GM21717 (cell line): ENCODE measurements at regions not wholly inside any gene's neighbourhood (a gene's known extent, or its start where the extent isn't known, plus 50 kb on each side); places are given as distances from the start of the nearest gene placed in this dataset.
"Not testable (repeated sequence)": the region's sequence is repeated elsewhere in the genome, so short reads cannot be mapped to it uniquely, and the experiment has no call there.

Experiments
- ATAC-seq: cut with Tn5 transposase; IDR thresholded peaks from one replicate; pipeline ENCODE4 v1.9.1; 2021; ENCODE audit warnings: mild to moderate bottlenecking, moderate library complexity; ENCODE audit not compliant: unreplicated experiment

GRCh38 chr4:124833831-124834505, 121.4 kb upstream of the ANKRD50 start:
- ATAC-seq = no peak

DNA sequence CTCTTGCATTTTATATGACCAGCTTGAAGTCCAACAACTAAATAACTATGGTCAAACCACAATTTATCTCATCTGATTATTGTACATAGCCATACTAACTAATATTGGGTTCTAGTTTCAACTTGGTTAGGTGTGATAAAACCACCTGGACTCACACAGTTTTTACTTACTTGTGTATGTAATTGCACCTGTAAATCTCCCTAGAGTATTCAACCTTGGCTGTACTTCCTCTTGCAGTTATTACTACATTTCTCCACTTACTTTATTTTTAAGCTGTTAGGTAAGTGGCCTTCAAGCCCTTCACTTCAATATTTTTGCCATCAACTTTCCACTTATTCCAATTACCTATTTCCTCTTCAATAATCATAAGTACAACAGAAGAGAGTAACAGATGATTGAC, 115.8 kb upstream of the ANKRD50 start:
- no peak for ATAC-seq

- ATAC-seq = no peak
These were observed 105.0 kb upstream of the ANKRD50 start for GRCh38 chr4:124817531-124817930.

DNA sequence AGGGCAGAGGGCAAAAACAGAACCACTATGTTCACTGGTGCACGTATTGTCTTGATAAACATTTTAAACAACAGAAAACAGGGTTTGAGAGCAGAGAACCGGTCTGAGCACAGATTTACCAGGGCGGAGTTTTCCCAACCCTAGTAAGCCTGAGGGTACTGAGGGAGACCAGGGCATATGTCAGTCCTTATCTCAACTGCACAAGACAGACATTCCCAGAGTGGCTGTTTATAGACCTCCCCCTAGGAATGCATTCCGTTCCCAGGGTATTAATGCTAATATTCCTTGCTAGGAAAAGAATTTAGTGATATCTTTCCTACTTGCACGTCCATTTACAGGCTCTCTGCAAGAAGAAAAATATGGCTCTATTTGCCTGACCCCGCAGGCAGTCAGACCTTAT, 99.7 kb upstream of the ANKRD50 start:
- not testable (repeated sequence) for ATAC-seq

- ATAC-seq = no peak
These were observed 98.3 kb upstream of the ANKRD50 start for GRCh38 chr4:124810827-124811226.

DNA sequence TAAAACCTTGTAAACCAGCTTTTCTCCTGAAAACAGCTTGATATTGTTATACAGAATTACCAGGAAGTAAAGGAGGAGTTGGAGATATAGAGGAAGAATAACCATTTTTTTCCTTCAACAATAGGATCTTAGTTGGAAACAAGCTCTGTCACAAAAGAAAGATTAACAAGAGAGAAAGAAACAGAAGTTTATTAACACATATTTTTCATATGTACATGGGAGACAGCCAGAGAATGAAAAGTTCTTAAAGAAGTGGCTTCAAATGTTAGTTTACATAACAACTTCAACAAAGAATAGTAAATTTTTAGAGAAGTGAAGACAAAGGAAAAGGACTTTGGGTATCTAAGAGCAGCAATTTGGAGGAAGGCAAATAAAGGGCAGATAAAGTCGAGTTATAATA, 94.9 kb upstream of the ANKRD50 start:
- ATAC-seq = no peak

- ATAC-seq = no peak
These were observed 93.9 kb upstream of the ANKRD50 start for GRCh38 chr4:124806403-124806802.

DNA sequence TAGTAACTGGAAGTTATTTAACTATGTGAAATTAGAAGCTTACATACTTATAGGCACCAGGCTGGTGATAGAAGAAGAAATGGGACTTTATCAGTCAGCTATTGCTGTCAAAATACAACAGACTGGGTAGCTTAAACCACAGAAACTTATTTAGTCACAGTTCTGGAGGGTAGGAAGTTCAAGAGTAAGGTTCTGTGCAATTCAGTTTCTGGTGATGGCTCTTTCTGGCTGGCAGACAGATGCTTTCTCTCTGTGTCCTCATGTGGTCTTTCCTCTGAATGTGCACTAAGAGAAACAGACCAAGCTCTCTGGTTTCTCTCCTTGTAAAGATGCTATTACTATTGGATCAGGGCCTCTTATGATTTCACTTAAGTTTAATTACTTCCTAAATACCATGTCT, 92.1 kb upstream of the ANKRD50 start:
- ATAC-seq = peak; percentile 82

GRCh38 chr4:124804041-124804440, 91.5 kb upstream of the ANKRD50 start:
- no peak for ATAC-seq

- ATAC-seq = no peak
These were observed 91.1 kb upstream of the ANKRD50 start for GRCh38 chr4:124803641-124804040.

- ATAC-seq = no peak
These were observed 90.5 kb upstream of the ANKRD50 start for GRCh38 chr4:124803026-124803425.

DNA sequence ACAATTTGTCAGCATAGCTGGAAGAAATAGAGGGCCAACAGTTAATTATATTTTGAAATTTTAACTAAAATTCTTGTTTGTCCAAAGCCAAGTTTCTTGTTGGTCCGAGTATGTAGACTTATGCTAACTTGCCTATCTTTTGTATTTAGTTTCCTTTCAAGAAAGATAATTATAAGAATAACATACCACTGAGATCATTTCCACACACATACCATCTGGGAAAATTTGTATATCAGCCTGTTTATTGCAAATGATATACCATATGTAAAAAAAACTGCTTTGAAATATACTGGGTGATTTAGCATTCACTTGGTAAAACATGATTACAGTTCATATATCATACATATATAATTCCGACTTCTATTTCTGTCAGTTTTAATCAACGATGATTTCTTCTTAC, 84.7 kb upstream of the ANKRD50 start:
- ATAC-seq = no peak

- ATAC-seq = no peak
These were observed 77.9 kb upstream of the ANKRD50 start for GRCh38 chr4:124790471-124790870.

GRCh38 chr4:124786634-124787033, 74.1 kb upstream of the ANKRD50 start:
- ATAC-seq = no peak

DNA sequence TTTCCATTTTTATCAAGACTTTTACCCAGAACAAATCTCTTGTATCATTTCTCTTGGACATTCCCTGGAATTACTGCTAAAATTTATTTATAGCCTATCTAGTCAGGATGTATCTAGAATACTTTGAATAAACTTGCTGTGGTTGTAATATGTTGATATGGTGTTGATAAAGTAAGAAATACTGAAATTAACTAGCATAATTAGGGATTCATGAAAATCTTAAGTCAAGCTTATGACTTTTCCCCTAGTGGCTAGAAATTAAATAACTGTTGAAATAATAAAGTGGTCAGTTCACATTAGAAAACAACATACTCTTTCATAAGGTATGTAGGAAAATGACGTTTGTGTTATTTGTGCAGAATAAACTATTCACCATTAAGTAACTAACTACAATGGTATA, 73.1 kb upstream of the ANKRD50 start:
- no peak for ATAC-seq

- no peak for ATAC-seq
These were observed 71.3 kb upstream of the ANKRD50 start for GRCh38 chr4:124783847-124784246.

- no peak for ATAC-seq
These were observed 64.5 kb upstream of the ANKRD50 start for GRCh38 chr4:124777007-124777406.

GRCh38 chr4:124768596-124769365, 56.2 kb upstream of the ANKRD50 start:
- ATAC-seq = no peak

GRCh38 chr4:124762956-124763355, 50.4 kb upstream of the ANKRD50 start:
- no peak for ATAC-seq
